ENCODE measurements at regions not wholly inside any gene's neighbourhood (a gene's known extent, or its start where the extent isn't known, plus 50 kb on each side); places are given as distances from the start of the nearest gene placed in this dataset.

DNA sequence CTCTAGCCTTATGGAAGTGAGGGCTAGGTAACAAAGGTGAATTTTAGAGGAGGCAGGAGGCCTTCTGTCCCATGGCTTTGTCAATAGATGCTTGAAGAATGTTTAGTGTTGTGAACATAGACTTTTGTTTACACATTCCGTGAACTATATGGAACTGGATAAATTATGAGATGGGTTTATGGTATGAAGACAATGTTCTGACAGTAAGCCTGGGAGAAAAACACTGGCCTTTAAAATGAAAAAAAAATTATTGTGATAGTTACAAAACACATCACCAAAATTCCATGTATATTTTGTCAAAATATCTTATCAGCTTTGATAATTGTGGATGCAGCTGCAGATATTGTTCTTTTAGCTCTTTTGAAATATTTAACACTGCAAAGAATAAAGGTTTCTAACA, 251.5 kb upstream of the DCN start:
- no peaks in the 10 kb centered on the region for H3K9me3 ChIP-seq (ENCODE audit: low read depth)
- 52% methylated on average over 1 of the region's 1 CpG for WGBS (ENCODE audit: low lambda C conversion rate, missing lambda C conversion rate)
- no peak overlapping the region for H3K4me2 ChIP-seq
- H3K4me1 ChIP-seq (ENCODE audit: insufficient read depth), result no peaks in the 10 kb centered on the region
- no peak overlapping the region for H2AFZ ChIP-seq
- no peaks in the 10 kb centered on the region for H3K27me3 ChIP-seq
- no peaks in the 10 kb centered on the region for H3K79me2 ChIP-seq
- H3K4me3 ChIP-seq, result no peak overlapping the region
- no peak overlapping the region for H3K27ac ChIP-seq
- H3K9me2 ChIP-seq (replicated peaks; ENCODE audit: insufficient read depth), result no peaks in the 10 kb centered on the region
- no peaks in the 10 kb centered on the region for H4K20me1 ChIP-seq (ENCODE audit: insufficient read depth, poor library complexity, severe bottlenecking)
- DNase-seq (ENCODE audit: low spot score), result no peak
- TF ChIP-seq EZH2 (IDR thresholded peaks at IDR 0.05; ENCODE audit: borderline replicate concordance), result no peak
- no peak for TF ChIP-seq EZH2phosphoT487 (IDR thresholded peaks at IDR 0.05; ENCODE audit: low read depth, severe bottlenecking, unreplicated experiment)
- TF ChIP-seq, protein P1, sequence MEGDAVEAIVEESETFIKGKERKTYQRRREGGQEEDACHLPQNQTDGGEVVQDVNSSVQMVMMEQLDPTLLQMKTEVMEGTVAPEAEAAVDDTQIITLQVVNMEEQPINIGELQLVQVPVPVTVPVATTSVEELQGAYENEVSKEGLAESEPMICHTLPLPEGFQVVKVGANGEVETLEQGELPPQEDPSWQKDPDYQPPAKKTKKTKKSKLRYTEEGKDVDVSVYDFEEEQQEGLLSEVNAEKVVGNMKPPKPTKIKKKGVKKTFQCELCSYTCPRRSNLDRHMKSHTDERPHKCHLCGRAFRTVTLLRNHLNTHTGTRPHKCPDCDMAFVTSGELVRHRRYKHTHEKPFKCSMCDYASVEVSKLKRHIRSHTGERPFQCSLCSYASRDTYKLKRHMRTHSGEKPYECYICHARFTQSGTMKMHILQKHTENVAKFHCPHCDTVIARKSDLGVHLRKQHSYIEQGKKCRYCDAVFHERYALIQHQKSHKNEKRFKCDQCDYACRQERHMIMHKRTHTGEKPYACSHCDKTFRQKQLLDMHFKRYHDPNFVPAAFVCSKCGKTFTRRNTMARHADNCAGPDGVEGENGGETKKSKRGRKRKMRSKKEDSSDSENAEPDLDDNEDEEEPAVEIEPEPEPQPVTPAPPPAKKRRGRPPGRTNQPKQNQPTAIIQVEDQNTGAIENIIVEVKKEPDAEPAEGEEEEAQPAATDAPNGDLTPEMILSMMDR (IDR thresholded peaks at IDR 0.05; ENCODE audit: poor library complexity), result no peak
- H3K36me3 ChIP-seq (replicated peaks; ENCODE audit: insufficient read depth, low read depth), result no peaks in the 10 kb centered on the region

DNA sequence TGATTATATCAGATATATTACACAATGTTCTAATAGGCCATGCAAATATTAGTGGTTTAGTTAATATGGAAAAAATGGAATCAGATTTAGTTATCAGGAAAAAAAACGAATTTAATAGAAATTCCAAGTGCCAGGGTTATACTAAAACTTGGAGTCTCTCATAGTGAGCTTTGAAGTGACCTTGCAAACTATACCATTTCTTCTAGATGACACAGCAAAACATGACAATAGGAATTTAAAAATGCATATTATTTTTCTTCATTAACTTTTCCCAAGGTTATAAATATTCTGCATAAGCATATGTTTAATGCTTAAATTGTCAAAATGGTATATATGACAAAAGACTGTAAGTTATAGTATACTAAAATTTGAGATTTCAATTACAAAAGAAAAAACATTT, 250.1 kb upstream of the DCN start:
- TF ChIP-seq EZH2 (IDR thresholded peaks at IDR 0.05; ENCODE audit: borderline replicate concordance), result no peak
- Histone ChIP-seq H3K9me3 (ENCODE audit: low read depth) (no peaks in the 10 kb centered on the region), H2AFZ (no peak overlapping the region), H3K27me3 (no peaks in the 10 kb centered on the region), H4K20me1 (ENCODE audit: insufficient read depth, poor library complexity, severe bottlenecking) (no peaks in the 10 kb centered on the region), H3K9me2 (replicated peaks; ENCODE audit: insufficient read depth) (no peaks in the 10 kb centered on the region), H3K4me1 (ENCODE audit: insufficient read depth) (no peaks in the 10 kb centered on the region), H3K36me3 (replicated peaks; ENCODE audit: insufficient read depth, low read depth) (no peaks in the 10 kb centered on the region), H3K4me3 (no peak overlapping the region), H3K4me2 (no peak overlapping the region), H3K79me2 (no peaks in the 10 kb centered on the region), H3K27ac (no peak overlapping the region)
- 59% methylated on average over 1 of the region's 1 CpG for WGBS (ENCODE audit: low lambda C conversion rate, missing lambda C conversion rate)
- no peak for DNase-seq (ENCODE audit: low spot score)

DNA sequence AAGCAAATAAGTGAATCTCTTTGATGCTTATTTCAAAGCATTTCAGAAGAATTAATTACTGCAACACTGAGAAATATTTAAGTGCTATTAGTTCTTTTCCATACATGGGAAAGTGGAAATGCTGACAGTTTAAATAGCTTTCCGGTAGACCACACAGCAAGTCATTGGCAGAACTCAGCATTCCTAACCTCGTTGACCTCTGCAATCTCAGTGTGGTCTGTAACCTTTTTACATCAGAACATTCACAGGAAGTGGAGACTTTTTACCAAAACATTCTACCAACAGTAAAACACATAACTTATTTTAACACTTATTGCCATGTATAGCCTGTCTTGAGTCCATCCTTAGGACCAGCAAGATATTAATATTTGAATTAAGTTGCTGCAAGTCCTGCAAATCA, 249.5 kb upstream of the DCN start:
- H3K9me3 ChIP-seq (ENCODE audit: low read depth), result no peaks in the 10 kb centered on the region
- H3K9me2 ChIP-seq (replicated peaks; ENCODE audit: insufficient read depth), result no peaks in the 10 kb centered on the region
- H3K4me2 ChIP-seq, result no peak overlapping the region
- H2AFZ ChIP-seq, result no peak overlapping the region
- no peaks in the 10 kb centered on the region for H3K79me2 ChIP-seq
- no peaks in the 10 kb centered on the region for H3K36me3 ChIP-seq (replicated peaks; ENCODE audit: insufficient read depth, low read depth)
- TF ChIP-seq, protein P1 (IDR thresholded peaks at IDR 0.05; ENCODE audit: poor library complexity), result no peak
- no peak for TF ChIP-seq EZH2phosphoT487 (IDR thresholded peaks at IDR 0.05; ENCODE audit: low read depth, severe bottlenecking, unreplicated experiment)
- no peak for TF ChIP-seq EZH2 (IDR thresholded peaks at IDR 0.05; ENCODE audit: borderline replicate concordance)
- no peak overlapping the region for H3K4me3 ChIP-seq
- H4K20me1 ChIP-seq (ENCODE audit: insufficient read depth, poor library complexity, severe bottlenecking), result no peaks in the 10 kb centered on the region
- 25% methylated on average over 2 of the region's 2 CpGs for WGBS (ENCODE audit: low lambda C conversion rate, missing lambda C conversion rate)
- H3K27me3 ChIP-seq, result no peaks in the 10 kb centered on the region
- no peak overlapping the region for H3K27ac ChIP-seq
- no peak for DNase-seq (ENCODE audit: low spot score)
- H3K4me1 ChIP-seq (ENCODE audit: insufficient read depth), result no peaks in the 10 kb centered on the region

DNA sequence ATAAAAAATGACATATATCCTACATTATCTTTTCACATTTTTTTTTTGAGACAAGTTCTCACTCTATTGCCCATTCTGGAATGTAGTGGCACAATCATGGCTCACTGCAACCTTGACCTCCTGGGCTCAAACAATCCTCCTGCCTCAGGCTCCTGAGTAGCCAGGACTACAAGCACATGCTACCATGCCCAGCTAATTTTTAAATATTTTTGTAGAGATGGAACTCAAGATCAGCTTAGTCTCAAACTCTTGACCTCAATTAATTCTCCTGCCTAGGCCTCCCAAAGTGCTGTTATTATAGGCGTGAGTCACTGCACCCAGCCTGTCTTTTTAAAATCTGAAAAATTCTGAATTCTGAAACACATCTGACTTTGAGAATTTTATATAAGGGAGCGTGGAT, 241.9 kb upstream of the DCN start:
- no peaks in the 10 kb centered on the region for H3K9me3 ChIP-seq (ENCODE audit: low read depth)
- no peaks in the 10 kb centered on the region for H3K27me3 ChIP-seq
- no peak for TF ChIP-seq EZH2phosphoT487 (IDR thresholded peaks at IDR 0.05; ENCODE audit: low read depth, severe bottlenecking, unreplicated experiment)
- no peak for TF ChIP-seq EZH2 (IDR thresholded peaks at IDR 0.05; ENCODE audit: borderline replicate concordance)
- TF ChIP-seq, protein P1 (IDR thresholded peaks at IDR 0.05; ENCODE audit: poor library complexity), result no peak
- no peak for DNase-seq (ENCODE audit: low spot score)
- H3K9me2 ChIP-seq (replicated peaks; ENCODE audit: insufficient read depth), result no peaks in the 10 kb centered on the region
- no peak overlapping the region for H3K4me2 ChIP-seq
- peaks cover 21% of the 10 kb centered on the region for H3K4me1 ChIP-seq (ENCODE audit: insufficient read depth)
- H4K20me1 ChIP-seq (ENCODE audit: insufficient read depth, poor library complexity, severe bottlenecking), result no peaks in the 10 kb centered on the region
- H3K27ac ChIP-seq, result no peak overlapping the region
- H3K79me2 ChIP-seq, result no peaks in the 10 kb centered on the region
- 95% methylated on average over 2 of the region's 2 CpGs for WGBS (ENCODE audit: low lambda C conversion rate, missing lambda C conversion rate)
- H3K36me3 ChIP-seq (replicated peaks; ENCODE audit: insufficient read depth, low read depth), result no peaks in the 10 kb centered on the region
- no peak overlapping the region for H3K4me3 ChIP-seq
- H2AFZ ChIP-seq, result no peak overlapping the region

Measured in hepatocyte (in vitro differentiated cells).